HepG2 (cell line): ENCODE measurements at regions not wholly inside any gene's neighbourhood (a gene's known extent, or its start where the extent isn't known, plus 50 kb on each side); places are given as distances from the start of the nearest gene placed in this dataset.

Source experiments
- ARID5B ChIP-seq: IDR thresholded peaks from 2 replicates; pipeline ENCODE4 v1.4.0; 2020; ENCODE audit warnings: mild to moderate bottlenecking, missing genetic modification reagents
- BHLHE40 ChIP-seq: IDR thresholded peaks from 2 replicates; pipeline ENCODE4 v1.6.1; 2011; ENCODE audit warnings: low read length, improper control_type of control experiment
- HIC2 ChIP-seq: sonication (generic); formaldehyde crosslinking; IDR thresholded peaks from 2 replicates; pipeline ENCODE4 v1.9.0; 2022; ENCODE audit warnings: low read depth, missing genetic modification reagents
- HOXA5 ChIP-seq: sonication (generic); formaldehyde crosslinking; IDR thresholded peaks from 2 replicates; pipeline ENCODE4 v1.4.0; 2020; ENCODE audit warnings: missing genetic modification reagents
- MAZ ChIP-seq, 2 experiments: sonication (generic) in 1 of 2; formaldehyde crosslinking in 1 of 2; IDR thresholded peaks; 2 replicates each; pipeline versions ENCODE4 v1.5.0 to v1.6.1; 2012 to 2020; ENCODE audit warnings: low read depth in 2 of 2, mild to moderate bottlenecking in 2 of 2, borderline replicate concordance in 1 of 2, improper control_type of control experiment in 1 of 2, low read length in 1 of 2, missing genetic modification reagents in 1 of 2, moderate library complexity in 1 of 2
- PHF20 ChIP-seq: sonication (generic); formaldehyde crosslinking; IDR thresholded peaks from 2 replicates; pipeline ENCODE4 v1.5.0; 2020; ENCODE audit warnings: mild to moderate bottlenecking, missing genetic modification reagents
- RAD21 ChIP-seq: fragments of 450-650 bp; formaldehyde crosslinking; IDR thresholded peaks from 2 replicates; pipeline ENCODE4 v1.5.0; 2020; ENCODE audit warnings: mild to moderate bottlenecking
- RBM39 ChIP-seq: fragments of 200-400 bp; formaldehyde crosslinking; IDR thresholded peaks from one replicate; pipeline ENCODE4 v1.6.1; 2018; ENCODE audit warnings: antibody characterized with exemption, mild to moderate bottlenecking, low read depth, low read length; ENCODE audit not compliant: poor library complexity, severe bottlenecking
- STAT6 ChIP-seq: sonication (generic); formaldehyde crosslinking; IDR thresholded peaks from 2 replicates; pipeline ENCODE4 v1.4.0; 2020; ENCODE audit warnings: missing genetic modification reagents, mild to moderate bottlenecking, borderline replicate concordance
- ZMYM4 ChIP-seq: sonication (generic); formaldehyde crosslinking; IDR thresholded peaks from 2 replicates; pipeline ENCODE4 v1.8.1; 2023; ENCODE audit warnings: mild to moderate bottlenecking, missing genetic modification reagents
- ZNF234 ChIP-seq: sonication (generic); formaldehyde crosslinking; conservative IDR thresholded peaks from 2 replicates; pipeline ENCODE4 v1.5.1; 2020; ENCODE audit warnings: mild to moderate bottlenecking, missing genetic modification reagents
- ZNF343 ChIP-seq: sonication (generic); formaldehyde crosslinking; IDR thresholded peaks from 2 replicates; pipeline ENCODE4 v1.4.0; 2020; ENCODE audit warnings: mild to moderate bottlenecking, missing genetic modification reagents
- ZNF720 ChIP-seq: sonication (generic); formaldehyde crosslinking; IDR thresholded peaks from 2 replicates; pipeline ENCODE4 v1.4.0; 2020; ENCODE audit warnings: missing genetic modification reagents
- ZNF772 ChIP-seq: sonication (generic); formaldehyde crosslinking; IDR thresholded peaks from 2 replicates; pipeline ENCODE4 v1.5.0; 2020; ENCODE audit warnings: mild to moderate bottlenecking, missing genetic modification reagents

- TF ChIP-seq ARID5B (CRISPR knock-in tag) = no peak
- TF ChIP-seq ZNF772 (CRISPR knock-in tag) = no peak
- no peak for TF ChIP-seq ZNF720 (CRISPR knock-in tag)
- no peak for TF ChIP-seq ZNF234 (CRISPR knock-in tag)
- no peak for TF ChIP-seq HOXA5 (CRISPR knock-in tag)
- TF ChIP-seq PHF20 = no peak
- no peak for TF ChIP-seq HIC2 (CRISPR knock-in tag)
- TF ChIP-seq RBM39 = no peak
- no peak for TF ChIP-seq ZNF343
- no peak for TF ChIP-seq BHLHE40
- TF ChIP-seq STAT6 (CRISPR knock-in tag) = no peak
- TF ChIP-seq ZMYM4 (CRISPR knock-in tag) = no peak
- no peak for TF ChIP-seq RAD21 (CRISPR knock-in tag)
- no peak for TF ChIP-seq MAZ (IDR thresholded peaks at IDR 0.05; ENCODE audit: borderline replicate concordance, low read depth, low read length)
- TF ChIP-seq MAZ (CRISPR knock-in tag; IDR thresholded peaks at IDR 0.05; ENCODE audit: low read depth) = no peak
These were observed 733.0 kb upstream of the DPPA4 start (continued) for GRCh38 chr3:110070161-110070916.
